Limb (tissue), 2 donors: ENCODE measurements at regions not wholly inside any gene's neighbourhood (a gene's known extent, or its start where the extent isn't known, plus 50 kb on each side); places are given as distances from the start of the nearest gene placed in this dataset.
"Not testable (repeated sequence)": the region's sequence is repeated elsewhere in the genome, so short reads cannot be mapped to it uniquely, and the experiment has no call there.

Experiments
- DNase-seq, 2 donors: peaks; one replicate each; pipeline ENCODE4 v3.0.0-alpha.2; 2016; ENCODE audit errors: extremely low spot score in 2 of 2

DNA sequence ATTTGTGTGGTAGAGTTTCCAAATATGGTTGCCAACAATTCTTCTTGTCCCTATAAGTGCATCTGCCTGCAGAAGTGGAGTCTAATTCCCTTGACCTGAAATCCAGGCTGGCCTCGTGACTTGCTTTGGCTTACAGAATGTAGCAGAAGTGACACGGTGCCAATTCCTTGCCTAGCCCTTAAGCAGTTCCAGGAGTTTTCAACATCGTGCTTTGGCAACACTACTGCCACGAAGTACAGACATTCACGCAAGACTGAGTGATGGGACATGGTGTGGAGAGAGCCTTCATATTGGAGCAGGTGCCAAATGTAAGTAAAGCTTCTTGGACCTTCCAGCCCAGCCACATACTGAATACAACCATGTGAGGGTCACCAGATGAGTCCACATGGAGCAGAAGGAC is 92.9 kb upstream of the NEK6 start:
- DNase-seq: peak; percentile 24 to 33

DNA sequence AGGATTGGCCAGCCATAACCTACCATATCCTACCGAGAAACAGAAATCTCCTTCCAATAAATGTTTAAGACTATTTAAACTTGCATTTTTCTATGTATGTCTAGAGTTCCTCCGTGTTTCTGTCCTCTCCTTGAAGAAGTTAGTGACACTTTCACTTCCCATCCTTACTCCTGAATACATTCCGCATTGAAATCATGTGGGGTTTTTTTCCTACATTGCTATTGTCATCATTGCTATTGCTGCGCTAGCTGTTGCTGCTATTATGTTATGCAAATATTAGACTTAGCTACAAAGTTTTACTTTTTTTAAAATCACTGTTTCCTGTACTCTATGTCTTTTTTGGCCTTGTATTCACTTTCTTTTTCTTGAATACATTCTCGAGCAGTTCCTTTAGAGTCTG is 83.3 kb upstream of the NEK6 start:
- no peak for DNase-seq

DNA sequence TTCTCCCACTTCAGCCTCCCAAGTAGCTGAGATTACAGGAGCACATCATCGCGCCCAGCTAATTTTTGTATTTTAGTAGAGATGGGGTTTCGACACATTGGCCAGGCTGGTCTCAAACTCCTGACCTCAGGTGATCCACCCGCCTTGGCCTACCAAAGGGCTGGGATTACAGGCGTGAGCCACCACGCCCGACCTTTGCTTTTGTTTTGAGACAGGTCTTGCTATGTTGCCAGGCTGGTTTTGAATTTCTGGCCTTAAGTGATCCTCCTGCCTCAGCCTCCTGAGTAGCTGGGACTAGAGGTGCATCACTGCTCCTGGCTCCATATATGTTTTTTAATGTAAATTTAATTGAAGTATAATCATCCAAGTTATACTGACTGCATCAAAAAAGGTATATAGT is 80.2 kb upstream of the NEK6 start:
- DNase-seq: not testable (repeated sequence)

DNA sequence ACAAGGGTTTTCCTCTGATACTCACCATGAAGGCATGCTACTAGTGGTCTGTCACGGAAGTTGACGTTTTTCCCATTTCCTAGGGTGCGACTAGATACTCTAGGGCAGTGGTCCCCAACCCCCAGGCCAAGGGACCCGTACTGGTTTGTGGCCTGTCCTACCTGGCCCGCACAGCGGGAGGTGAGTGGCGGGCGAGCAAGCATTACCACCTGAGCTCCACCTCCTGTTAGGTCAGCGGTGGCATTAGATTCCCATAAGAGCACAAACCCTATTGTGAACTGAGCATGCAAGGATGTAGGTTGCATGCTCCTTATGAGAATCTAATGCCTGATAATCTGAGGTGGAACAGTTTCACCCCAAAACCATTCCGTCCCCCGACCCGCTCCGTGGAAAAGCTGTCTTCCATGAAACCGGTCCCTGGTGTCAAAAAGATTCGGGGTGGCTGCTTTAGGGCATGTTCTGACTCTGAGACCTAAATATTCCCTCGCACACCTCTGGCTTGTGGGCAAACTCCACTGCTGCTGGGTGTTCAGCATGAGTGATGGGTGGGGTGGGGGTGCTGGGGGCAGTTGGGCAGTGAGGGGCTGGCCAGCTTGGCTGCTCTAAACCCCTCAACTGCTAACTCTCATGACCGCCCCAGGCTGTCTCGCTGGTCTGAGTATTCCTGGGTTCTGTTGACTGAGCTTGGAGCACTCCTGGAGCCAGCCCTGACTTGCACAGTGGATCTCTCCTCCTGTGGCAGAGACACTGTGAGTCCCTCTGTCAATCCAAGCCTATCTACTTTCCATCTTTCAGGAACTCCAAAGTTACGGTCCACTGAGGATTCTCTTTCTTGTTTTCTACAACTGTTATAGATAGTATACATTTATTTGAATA is 78.3 kb upstream of the NEK6 start:
- DNase-seq: no peak

DNA sequence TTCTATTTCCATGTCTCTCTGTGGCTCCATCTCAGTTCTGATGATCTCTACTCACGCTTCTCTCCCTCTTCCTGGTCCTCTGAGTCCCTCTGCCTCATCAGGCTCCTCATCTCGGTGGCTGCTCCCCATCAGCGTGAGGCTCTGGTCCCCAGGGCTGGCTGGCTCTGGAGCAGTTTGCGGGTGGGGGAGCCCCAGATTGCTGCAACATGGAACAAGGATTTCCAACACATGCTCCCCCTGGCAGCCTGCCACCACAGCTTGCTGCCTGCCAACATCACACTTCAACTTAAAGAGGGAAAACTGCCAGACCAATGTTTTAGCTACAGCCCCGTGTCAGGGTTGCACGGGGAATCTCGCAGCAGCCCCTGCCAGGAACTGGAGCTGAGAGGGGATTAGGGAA is 77.2 kb upstream of the NEK6 start:
- peak; percentile 84 to 90 for DNase-seq

DNA sequence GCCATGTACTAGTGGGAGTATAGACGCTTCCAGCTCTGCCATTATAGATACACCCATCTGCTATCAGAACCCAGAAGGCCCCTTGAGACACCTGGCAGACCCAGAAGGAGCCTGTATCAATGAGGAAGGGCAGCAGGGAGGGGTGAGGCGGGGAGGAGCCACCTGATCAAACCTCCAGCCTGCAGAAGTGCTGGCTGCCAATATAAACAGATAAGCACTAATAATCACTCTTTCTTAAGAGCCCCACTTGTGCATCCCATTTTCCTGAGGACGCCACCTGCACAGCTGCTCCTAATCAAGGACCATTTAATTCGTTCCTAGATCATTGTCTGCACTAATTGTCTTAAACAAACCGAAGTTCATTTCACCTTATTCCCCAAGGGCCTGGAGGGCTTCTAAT is 75.0 kb upstream of the NEK6 start:
- DNase-seq: no peak

DNA sequence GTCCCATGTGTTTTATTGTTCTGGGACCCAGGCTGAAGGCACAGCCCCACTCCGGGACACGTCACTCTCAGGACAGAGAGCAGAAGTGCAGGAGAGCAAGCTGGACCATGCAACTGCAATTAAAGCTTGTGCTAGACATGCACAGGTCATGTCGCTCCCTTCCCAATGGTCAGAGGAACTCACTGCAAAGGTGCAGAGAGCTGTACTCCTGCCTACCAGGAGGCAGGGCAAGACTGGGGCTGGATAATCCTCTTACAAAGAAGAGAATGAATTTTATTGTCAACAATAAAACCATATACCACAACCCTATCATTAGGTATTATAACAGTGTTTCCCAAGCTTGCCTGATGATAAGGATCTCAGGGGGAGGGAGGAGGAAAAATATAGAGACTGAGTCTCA is 74.0 kb upstream of the NEK6 start:
- no peak for DNase-seq

DNA sequence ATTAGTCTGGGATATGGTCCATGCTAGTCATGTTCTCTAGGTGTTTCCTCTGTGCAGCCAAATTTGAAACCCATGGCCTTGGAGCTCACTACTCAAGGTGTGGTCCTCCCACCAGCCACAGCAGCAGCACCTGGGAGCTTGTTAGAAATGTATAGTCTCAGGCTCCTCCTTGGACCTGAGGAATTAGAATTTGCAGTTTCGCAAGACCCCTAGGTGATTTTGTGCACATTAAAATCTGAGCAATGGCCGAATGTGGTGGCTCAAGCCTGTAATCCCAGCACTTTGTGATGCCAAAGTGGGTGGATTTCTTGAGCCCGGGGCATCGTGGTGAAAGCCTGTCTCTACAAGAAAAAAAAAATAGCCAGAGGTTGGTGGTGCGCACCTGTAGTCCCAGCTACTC is 72.3 kb upstream of the NEK6 start:
- no peak for DNase-seq

DNA sequence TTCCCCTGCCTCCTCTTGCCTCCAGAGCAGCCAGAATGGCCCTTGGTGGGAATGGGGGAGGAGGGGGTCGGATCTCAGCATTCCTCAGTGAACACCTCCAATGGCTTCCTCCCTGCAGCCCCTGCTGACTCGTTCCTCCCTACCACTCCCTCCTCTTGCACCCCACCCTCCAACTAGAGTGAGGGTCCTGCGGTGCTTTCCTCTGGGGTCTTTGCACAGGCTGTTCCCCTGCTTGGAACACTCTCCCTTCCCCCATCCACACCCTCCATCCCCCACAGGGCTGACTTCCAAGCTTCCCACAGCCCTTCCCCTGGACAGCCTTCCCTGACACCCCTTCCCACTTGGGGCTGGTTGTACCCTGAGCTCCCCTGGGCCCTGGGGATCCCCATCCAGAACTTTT is 70.4 kb upstream of the NEK6 start:
- no peak for DNase-seq

DNA sequence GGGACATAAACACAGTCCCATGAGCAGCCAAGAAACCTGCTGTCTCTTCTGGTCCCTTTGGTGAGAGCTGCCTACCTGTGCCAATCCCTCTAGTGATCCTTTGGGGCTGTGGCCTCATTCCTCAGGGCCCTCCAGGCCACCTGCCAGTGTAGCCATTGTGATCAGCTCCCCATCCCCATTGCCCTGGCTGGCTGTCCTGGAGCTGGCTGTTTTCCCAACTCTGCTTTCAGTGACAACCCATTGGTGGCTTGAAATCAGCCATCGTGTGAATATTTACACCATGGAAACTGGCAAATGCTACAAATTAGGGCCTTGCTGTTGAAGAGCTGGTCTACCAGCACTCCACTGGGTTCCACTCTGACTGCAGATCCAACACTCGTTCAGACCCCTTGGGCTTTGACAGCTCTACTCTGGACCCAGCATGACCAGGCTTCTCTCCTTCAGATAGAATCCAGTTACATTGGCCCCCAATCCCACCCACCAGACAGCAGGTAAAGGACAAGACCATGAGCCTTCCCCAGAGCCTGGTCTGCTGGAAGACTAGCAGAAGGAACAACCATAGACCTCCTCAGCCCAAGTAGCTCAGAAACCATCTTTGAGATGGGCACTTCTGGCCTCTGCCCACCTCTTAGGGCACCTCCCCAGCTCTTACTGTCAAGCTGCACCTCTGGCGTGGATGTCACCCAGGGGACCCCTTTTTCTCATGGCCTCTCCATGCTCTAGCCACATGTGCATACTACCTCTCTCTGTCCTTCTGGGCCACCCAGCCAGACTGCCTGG is 69.2 kb upstream of the NEK6 start:
- DNase-seq: no peak

DNA sequence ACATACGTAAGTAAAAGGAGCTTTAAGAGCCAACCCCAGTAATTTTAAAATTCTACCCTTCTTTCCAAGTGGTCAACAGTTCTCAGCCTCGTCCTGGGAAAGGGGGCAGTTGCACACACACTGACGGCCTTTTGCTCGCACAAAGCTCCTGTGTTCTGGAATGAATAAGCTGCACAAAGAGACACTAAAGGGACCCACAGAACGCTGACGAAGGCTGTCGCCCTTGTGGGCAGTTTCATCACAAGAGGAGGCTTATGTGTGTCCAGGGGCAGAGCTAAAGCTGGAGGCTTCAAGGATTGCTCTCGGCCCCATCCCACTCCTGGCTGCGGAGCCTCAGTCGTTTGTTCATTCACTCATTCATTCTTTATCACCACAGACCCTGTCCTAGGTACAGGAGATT is 67.0 kb upstream of the NEK6 start:
- no peak for DNase-seq

DNA sequence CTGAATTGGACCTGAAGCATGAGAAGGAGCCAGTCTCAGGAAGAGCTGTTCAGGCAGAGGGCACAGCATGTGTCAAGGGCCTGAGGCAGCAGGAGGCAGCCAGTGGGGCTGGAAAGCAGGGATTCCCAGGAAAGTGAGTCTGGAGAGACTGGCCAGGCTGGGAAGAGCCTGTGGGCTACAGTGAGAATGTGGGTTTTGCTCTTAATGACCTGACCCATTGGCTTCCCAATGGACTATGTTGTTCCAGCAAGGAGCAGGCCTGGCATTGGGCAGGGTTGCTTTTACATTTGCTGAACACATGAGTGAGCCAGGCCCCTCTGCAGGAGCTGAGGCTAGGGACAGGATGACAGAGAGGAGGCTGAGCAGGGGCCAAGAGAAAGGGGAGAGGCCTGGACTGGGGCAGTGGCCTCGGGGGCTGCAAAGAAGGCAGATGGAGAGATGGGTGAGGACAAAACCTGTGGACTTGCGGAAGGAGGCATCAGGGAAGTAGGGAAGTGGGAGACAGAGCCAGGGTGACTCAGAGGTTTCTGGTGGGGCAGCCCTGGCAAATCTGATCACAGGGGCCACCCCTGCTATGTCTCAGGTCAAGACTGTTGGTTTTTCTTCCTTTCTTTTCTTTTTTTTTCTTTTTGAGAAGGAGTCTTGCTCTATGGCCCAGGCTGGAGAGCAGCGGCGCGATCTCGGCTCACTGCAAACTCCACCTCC is 65.9 kb upstream of the NEK6 start:
- DNase-seq: no peak

DNA sequence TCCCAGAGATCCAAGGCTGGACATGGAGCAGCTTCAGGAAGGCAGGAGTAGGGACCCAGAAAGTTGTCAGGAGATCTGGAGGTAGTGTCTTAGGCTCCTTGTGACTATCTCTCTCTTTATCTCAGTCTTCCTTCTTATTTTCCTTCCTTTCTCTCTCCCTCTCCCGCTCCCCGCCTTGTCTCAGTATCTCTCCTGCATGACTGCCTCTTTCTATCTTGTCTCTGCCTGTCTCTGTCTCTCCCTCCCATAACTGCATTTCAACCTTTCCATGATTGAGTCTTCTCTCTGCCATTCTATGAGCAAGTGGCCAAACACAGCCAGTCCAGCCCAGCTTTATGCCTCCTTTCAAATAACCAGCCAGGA is 61.0 kb upstream of the NEK6 start:
- DNase-seq: no peak

DNA sequence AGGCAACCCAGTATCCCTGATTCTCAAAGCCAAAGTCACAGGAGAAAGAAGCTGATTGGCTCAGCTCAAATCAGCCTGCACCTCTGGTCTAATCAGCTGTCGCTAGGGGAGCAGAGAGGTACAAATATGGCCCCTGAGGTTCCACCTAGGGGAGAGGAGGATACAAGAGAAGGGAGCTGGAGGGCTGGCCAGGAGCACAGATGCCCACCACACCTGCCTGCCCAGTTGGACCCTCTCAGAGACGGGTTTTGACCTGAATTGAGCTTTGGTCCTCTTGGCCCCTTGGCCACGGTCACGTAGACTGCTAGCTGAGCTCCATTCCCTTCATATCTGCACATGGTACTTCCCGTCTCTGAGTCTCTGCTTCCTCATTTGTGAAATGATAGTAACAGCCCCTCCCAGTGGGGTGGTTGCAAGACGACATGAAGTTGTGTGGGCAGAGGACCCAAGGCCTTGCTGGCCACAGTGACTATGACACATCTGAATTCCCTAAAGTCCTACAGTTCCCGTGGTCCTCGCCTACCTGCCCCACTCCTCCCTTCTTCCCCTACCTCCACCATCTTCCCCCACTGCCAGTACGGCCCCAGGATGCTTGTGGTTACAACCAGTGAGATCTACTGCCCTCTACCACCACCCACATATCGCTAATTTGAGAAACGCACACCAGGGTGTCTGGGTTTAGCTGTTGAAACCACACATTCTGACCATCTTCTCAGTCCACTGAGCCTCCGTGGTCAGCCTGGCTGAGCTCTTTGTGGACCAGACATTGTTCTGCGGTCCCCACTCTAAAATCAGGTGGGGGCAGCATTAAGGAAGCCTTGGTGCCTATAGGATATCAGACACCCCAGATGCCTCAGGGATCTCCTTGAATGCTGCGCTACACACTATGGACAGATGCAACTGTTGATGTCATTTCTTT is 60.3 kb upstream of the NEK6 start:
- no peak for DNase-seq

DNA sequence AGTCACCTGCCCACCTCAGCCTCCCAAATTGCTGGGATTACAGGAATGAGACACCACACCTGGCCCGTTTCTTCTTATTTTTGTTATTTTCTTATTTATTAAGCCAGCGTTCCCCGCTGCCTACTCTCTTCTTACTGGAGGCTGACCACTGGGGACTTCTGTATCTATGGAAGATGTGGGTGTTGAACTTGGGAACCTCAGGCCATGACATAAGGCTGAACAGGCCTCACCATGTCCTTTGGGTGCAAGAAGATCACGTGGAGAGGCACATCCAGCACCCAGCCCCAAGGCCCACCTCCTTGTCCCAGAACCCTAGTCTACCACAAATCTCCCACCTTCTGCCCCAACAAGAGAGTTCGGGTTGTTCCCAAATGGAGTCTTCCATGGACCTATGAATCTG is 59.4 kb upstream of the NEK6 start:
- no peak for DNase-seq

DNA sequence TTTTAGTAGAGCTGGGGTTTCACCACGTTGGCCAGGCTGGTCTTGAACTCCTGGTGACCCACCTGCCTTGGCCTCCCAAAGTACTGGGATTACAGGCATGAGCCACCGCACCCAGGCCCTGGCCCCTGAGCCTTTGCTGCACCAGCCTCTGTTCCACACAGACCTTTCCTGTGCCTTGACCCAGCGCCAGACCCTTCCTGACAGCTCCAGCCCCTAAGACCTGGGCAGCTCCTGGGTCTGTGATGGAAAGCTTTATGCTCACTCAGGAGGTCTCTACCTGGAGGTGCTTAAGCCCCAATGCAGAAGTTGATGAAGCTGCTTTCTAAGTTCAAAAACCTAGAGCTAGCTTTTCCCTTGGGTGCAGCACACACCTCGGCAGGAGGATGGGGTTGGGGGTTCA is 58.8 kb upstream of the NEK6 start:
- no peak for DNase-seq

DNA sequence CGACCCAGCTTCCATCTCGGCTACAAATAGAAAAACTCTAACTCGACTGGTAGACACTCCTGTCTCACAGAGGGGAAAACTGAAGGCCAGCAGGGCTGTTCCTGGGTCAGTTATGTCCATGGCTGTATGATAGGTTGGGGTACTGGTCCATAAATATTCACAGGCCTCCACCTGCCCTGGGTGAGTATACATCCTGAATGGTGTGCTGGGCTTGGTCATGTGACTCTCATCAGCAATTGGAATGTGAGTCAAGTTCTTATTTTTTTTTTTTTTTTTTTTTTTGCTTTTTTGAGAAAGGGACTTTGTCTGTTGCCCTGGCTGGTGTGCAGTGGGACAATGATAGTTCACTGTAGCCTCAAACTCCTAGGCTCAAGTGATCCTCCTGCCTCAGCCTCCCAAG is 58.3 kb upstream of the NEK6 start:
- no peak for DNase-seq

DNA sequence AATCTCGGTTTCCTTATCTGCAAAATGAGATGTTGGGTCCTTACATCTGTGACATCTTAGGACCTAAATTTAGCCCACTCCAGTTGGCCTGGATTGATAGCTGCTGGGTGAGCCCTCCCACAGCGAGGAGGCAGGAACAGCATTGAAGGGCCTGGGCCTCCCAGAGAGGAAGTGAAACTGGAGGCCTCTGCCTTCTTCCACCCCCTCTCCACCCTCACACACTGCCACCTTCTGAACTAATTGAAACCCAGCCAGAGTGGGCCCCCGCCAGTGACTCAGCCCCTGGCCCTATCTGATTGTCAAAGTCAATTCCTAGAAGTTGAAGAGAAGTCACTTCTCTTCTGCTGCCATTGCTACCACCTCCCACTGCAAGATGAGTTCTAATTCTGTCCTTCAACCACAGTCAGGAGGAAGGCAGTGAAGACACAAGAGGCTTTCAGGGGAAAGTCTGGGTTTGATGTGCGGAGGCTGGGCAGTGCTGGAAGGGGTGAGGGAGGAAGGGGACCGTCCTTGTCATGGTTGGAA is 55.2 kb upstream of the NEK6 start:
- no peak for DNase-seq

DNA sequence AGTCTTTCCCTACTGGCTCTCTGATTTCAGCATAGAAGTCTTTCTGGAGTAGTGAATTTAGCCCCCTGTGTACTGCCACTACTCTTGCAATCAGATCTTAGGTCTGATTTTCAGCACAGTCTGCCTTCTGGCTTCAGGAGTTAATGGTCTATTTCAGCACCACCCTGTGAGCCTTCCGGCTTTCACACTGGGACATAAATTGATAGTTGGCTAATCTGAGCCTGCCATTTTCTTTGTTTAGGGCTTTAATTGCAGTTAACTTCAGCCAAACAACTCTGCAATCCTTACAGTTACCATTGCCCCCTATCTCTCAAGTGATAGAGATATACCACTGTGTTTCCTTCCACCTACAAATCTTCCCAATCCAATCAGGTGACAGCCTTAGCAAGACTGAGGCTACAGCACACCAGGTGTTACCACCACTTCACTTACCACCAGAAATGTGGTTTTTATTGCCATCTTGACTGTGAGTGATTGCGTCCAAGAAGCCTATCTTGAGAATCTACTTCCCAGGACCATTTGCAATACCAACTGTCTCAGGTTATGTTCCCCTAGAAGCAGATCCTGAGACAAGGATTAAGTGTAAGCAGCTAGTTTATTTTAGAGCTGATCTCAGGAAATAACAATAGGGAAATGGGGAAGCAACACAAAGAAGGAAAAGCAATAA is 51.9 kb upstream of the NEK6 start:
- no peak for DNase-seq

DNA sequence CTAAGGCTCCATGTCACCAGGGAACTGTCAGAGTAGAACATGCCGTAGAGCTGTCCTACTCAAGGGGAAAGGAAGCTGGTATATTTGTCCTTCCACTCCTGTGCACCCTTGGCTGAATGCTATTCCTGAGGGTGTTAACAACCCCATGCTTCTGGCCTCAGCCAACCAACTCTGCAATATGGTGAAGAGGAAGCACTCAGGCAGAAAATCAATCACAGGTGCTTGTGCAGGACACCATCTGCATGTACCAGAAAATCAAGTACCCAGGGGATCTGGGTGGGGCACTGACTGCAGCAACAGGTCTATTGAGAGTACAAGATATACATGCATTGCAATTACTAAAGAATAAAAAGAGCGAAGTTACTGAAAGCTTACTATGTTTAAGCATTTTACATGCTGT is 51.4 kb upstream of the NEK6 start:
- DNase-seq: no peak
